Prostate gland (tissue), 2 donors: ENCODE measurements at regions not wholly inside any gene's neighbourhood (a gene's known extent, or its start where the extent isn't known, plus 50 kb on each side); places are given as distances from the start of the nearest gene placed in this dataset.

Experiments
- POLR2A ChIP-seq: fragments of 450-650 bp; IDR thresholded peaks from one replicate; pipeline ENCODE4 v1.6.1; 2016; ENCODE audit warnings: antibody characterized with exemption, mild to moderate bottlenecking
- TF ChIP-seq, protein P1 (sequence below), 4 experiments: fragments of 200-600 bp in 2 of 4; fragments of 450-650 bp in 2 of 4; sonication (generic) in 2 of 4; IDR thresholded peaks; 1 replicate in 3 of 4; 2 replicates in 1 of 4; pipeline ENCODE4 v1.5.1; 2016 to 2019; ENCODE audit warnings: antibody characterized with exemption in 4 of 4, mild to moderate bottlenecking in 2 of 4, moderate library complexity in 2 of 4

DNA sequence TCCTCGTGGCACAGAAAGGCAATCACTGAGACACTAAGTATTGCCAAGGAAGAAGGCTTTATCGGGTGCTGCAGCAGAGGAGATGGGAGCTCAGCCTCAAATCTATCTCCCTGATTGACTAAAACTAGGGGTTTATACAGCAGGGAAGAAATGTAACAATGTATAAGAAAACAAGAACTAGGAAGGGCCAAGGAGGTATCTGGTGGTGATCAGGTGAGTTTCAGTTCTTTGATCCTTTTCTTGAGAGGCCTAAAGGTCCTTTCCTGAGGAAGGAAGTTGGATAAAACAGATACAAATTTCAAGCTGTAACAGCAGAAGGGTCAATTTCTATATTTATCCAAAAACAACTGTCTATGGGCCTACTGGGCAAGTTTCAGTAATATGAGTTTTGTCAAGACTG lies 212.4 kb downstream of the COPRS start:
- TF ChIP-seq, protein P1, sequence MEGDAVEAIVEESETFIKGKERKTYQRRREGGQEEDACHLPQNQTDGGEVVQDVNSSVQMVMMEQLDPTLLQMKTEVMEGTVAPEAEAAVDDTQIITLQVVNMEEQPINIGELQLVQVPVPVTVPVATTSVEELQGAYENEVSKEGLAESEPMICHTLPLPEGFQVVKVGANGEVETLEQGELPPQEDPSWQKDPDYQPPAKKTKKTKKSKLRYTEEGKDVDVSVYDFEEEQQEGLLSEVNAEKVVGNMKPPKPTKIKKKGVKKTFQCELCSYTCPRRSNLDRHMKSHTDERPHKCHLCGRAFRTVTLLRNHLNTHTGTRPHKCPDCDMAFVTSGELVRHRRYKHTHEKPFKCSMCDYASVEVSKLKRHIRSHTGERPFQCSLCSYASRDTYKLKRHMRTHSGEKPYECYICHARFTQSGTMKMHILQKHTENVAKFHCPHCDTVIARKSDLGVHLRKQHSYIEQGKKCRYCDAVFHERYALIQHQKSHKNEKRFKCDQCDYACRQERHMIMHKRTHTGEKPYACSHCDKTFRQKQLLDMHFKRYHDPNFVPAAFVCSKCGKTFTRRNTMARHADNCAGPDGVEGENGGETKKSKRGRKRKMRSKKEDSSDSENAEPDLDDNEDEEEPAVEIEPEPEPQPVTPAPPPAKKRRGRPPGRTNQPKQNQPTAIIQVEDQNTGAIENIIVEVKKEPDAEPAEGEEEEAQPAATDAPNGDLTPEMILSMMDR (IDR thresholded peaks at IDR 0.05), result no peak
- TF ChIP-seq POLR2A, result no peak
